Endothelial cell of umbilical vein (primary cell): ENCODE measurements at regions not wholly inside any gene's neighbourhood (a gene's known extent, or its start where the extent isn't known, plus 50 kb on each side); places are given as distances from the start of the nearest gene placed in this dataset.

Experiments
- BruUV-seq: library from RNA; stranded (reverse); fragments of 400-500 nt; replicated peaks from 2 replicates; lab custom pipeline; 2021; lab: Mats Ljungman, UMichigan
- CTCF ChIA-PET: fragments of 300-600, 350-600 bp; sonication (Branson Sonifier 250); formaldehyde crosslinking; loops from one replicate; lab custom pipeline; 2021; ENCODE audit warnings: antibody characterized with exemption, inconsistent platforms; lab: Charles Lee
- POLR2A ChIA-PET: fragments of 300-600, 350-600 bp; sonication (Branson Sonifier 250); formaldehyde crosslinking; loops from one replicate; lab custom pipeline; 2021; ENCODE audit warnings: antibody characterized with exemption, inconsistent platforms; lab: Charles Lee
- DNase-seq: peaks from one replicate; pipeline ENCODE4 v3.0.0-alpha.2; 2011; ENCODE audit warnings: low read depth, low spot score
- FAIRE-seq: peaks from 2 replicates; lab custom pipeline; 2011; peaks lifted over from hg19 to GRCh38; lab: Jason Lieb, UNC
- H2AFZ ChIP-seq: 2 replicates; pipeline ENCODE4 v1.6.0; 2012; ENCODE audit warnings: low read depth, low read length, control low read depth, inconsistent platforms
- H3K27ac ChIP-seq: 2 replicates; pipeline ENCODE4 v1.5.1; 2011; ENCODE audit warnings: low read depth, mild to moderate bottlenecking, control low read depth, low read length, moderate library complexity; ENCODE audit not compliant: insufficient read depth
- H3K27me3 ChIP-seq, 2 experiments: 2 replicates each; pipeline versions ENCODE4 v1.6.0 to v1.6.1; 2011; ENCODE audit warnings: low read length in 2 of 2, mixed read lengths in 1 of 2; ENCODE audit not compliant: control insufficient read depth in 2 of 2, insufficient read depth in 2 of 2
- H3K36me3 ChIP-seq, 2 experiments: 2 replicates in 1 of 2; 3 replicates in 1 of 2; pipeline ENCODE4 v1.5.1; 2011; ENCODE audit warnings: low read length in 2 of 2, mild to moderate bottlenecking in 1 of 2, moderate library complexity in 1 of 2; ENCODE audit not compliant: control insufficient read depth in 2 of 2, insufficient read depth in 2 of 2; ENCODE audit errors: extremely low read depth in 1 of 2
- H3K4me1 ChIP-seq: 3 replicates; pipeline ENCODE4 v1.5.1; 2011; ENCODE audit warnings: mild to moderate bottlenecking, low read length; ENCODE audit not compliant: control insufficient read depth, insufficient read depth; ENCODE audit errors: extremely low read depth
- H3K4me2 ChIP-seq: 2 replicates; pipeline ENCODE4 v1.6.1; 2011; ENCODE audit warnings: low read length, control low read depth, mixed read lengths; ENCODE audit not compliant: insufficient read depth
- H3K4me3 ChIP-seq, 3 experiments: fragments of 200-600 bp in 1 of 3; sonication (generic), shearing (Covaris generic) in 1 of 3; replicated peaks in 1 of 3; 2 replicates each; pipeline ENCODE4 v1.5.1; 2011 to 2016; ENCODE audit warnings: control low read depth in 3 of 3, low read length in 3 of 3, mild to moderate bottlenecking in 2 of 3, inconsistent platforms in 1 of 3, low read depth in 1 of 3, moderate library complexity in 1 of 3; ENCODE audit not compliant: insufficient read depth in 1 of 3
- H3K79me2 ChIP-seq: 2 replicates; pipeline ENCODE4 v1.6.0; 2012; ENCODE audit warnings: low read length, inconsistent platforms; ENCODE audit not compliant: control insufficient read depth, insufficient read depth
- H3K9ac ChIP-seq: replicated peaks from 2 replicates; pipeline ENCODE3; 2011; ENCODE audit warnings: low read length, control low read depth; ENCODE audit not compliant: insufficient read depth; ENCODE audit errors: extremely low read depth
- H3K9me1 ChIP-seq: replicated peaks from 3 replicates; pipeline ENCODE4 v1.6.0; 2011; ENCODE audit warnings: mild to moderate bottlenecking, low read length; ENCODE audit not compliant: control insufficient read depth, insufficient read depth; ENCODE audit errors: extremely low read depth
- H3K9me3 ChIP-seq: replicated peaks from 2 replicates; pipeline ENCODE4 v1.5.1; 2012; ENCODE audit warnings: low read length, inconsistent platforms; ENCODE audit not compliant: control insufficient read depth, insufficient read depth
- H4K20me1 ChIP-seq: replicated peaks from 2 replicates; pipeline ENCODE3; 2011; ENCODE audit warnings: mild to moderate bottlenecking, low read length; ENCODE audit not compliant: control insufficient read depth, insufficient read depth; ENCODE audit errors: extremely low read depth
- CTCF ChIP-seq, 2 donors: IDR thresholded peaks; 1 replicate in 1 of 2; 2 replicates in 1 of 2; pipeline ENCODE4 v1.5.1; 2011; ENCODE audit warnings: low read length in 2 of 2, mild to moderate bottlenecking in 2 of 2, moderate library complexity in 2 of 2, control low read depth in 1 of 2, inconsistent platforms in 1 of 2, low read depth in 1 of 2; ENCODE audit not compliant: insufficient read depth in 1 of 2; ENCODE audit errors: extremely low read depth in 1 of 2
- EZH2 ChIP-seq: IDR thresholded peaks from 2 replicates; pipeline ENCODE4 v1.6.1; 2012; ENCODE audit warnings: borderline replicate concordance, low read depth, mild to moderate bottlenecking, moderate library complexity, low read length, inconsistent platforms; ENCODE audit not compliant: severe bottlenecking
- FOS ChIP-seq: IDR thresholded peaks from 2 replicates; pipeline ENCODE4 v1.6.1; 2011; ENCODE audit warnings: mild to moderate bottlenecking, low read length, moderate library complexity, borderline replicate concordance; ENCODE audit not compliant: insufficient read depth
- GATA2 ChIP-seq: IDR thresholded peaks from 2 replicates; pipeline ENCODE4 v1.7.0; 2011; ENCODE audit warnings: low read depth, mild to moderate bottlenecking, moderate library complexity, mixed read lengths, low read length; ENCODE audit not compliant: insufficient read length, insufficient read depth
- JUN ChIP-seq: IDR thresholded peaks from 2 replicates; pipeline ENCODE4 v1.6.1; 2011; ENCODE audit warnings: borderline replicate concordance, low read depth; ENCODE audit not compliant: insufficient read length, insufficient read depth
- MAX ChIP-seq: IDR thresholded peaks from 2 replicates; pipeline ENCODE4 v1.6.1; 2011; ENCODE audit not compliant: insufficient read depth, insufficient read length
- MYC ChIP-seq: IDR thresholded peaks from one replicate; pipeline ENCODE4 v1.6.1; 2011; ENCODE audit warnings: mild to moderate bottlenecking, low read depth, low read length
- POLR2A ChIP-seq: IDR thresholded peaks from 2 replicates; pipeline ENCODE4 v1.6.1; 2012; ENCODE audit warnings: low read depth, mild to moderate bottlenecking, control low read depth, low read length
- POLR2AphosphoS5 ChIP-seq: IDR thresholded peaks from 2 replicates; pipeline ENCODE4 v1.6.1; 2012; ENCODE audit warnings: low read depth, mild to moderate bottlenecking, control low read depth, low read length, moderate library complexity; ENCODE audit not compliant: insufficient read depth
- dilution Hi-C: fragments of 300-500 bp; cut with MboI; formaldehyde crosslinking; loops from one replicate; pipeline ENCODE4 v1.15.0; 2019; ENCODE audit warnings: low sequenced_read_pairs; ENCODE audit not compliant: extremely low pct_ligation_motif_present
- intact Hi-C: fragments of 100-400 bp; cut with micrococcal nuclease; formaldehyde crosslinking; loops from one replicate; pipeline ENCODE4 v1.10.0; 2022

- no peaks in the 10 kb centered on the region for H3K27me3 ChIP-seq
- H3K4me2 ChIP-seq, result no peak overlapping the region
- H2AFZ ChIP-seq, result no peak overlapping the region
- no peak overlapping the region for H3K27ac ChIP-seq
- no peaks in the 10 kb centered on the region for H3K4me1 ChIP-seq
- BruUV-seq, result no TSS peak
- ChIA-PET POLR2A (no interaction called here), CTCF (no interaction called here)
- DNase-seq (no peak), FAIRE-seq (no peak)
- H3K9ac ChIP-seq, result no peak overlapping the region
- H3K4me3 ChIP-seq, result no peak overlapping the region
- H3K9me1 ChIP-seq, result no peaks in the 10 kb centered on the region
- dilution Hi-C loops, result no loop called here
- no peaks in the 10 kb centered on the region for H3K9me3 ChIP-seq
- no peak for TF ChIP-seq EZH2
- H4K20me1 ChIP-seq, result no peaks in the 10 kb centered on the region
- H3K36me3 ChIP-seq, result no peaks in the 10 kb centered on the region
- H3K79me2 ChIP-seq, result no peaks in the 10 kb centered on the region
- intact Hi-C loops, result no loop called here
Measured at GRCh38 chr18:78268226-78268988, 711.2 kb upstream of the SALL3 start.

GRCh38 chr18:78271790-78272189, 707.8 kb upstream of the SALL3 start:
- DNase-seq (no peak), FAIRE-seq (no peak)
- ChIA-PET CTCF (no interaction called here), POLR2A (no interaction called here)
- Histone ChIP-seq H3K4me2 (no peak overlapping the region), H3K9me1 (no peaks in the 10 kb centered on the region), H3K9me3 (peaks cover 1% of the 10 kb centered on the region), H3K27me3 (no peaks in the 10 kb centered on the region), H3K4me1 (no peaks in the 10 kb centered on the region), H3K36me3 (no peaks in the 10 kb centered on the region), H3K4me3 (no peak overlapping the region), H3K27ac (no peak overlapping the region), H3K79me2 (no peaks in the 10 kb centered on the region), H3K9ac (no peak overlapping the region), H4K20me1 (no peaks in the 10 kb centered on the region), H2AFZ (no peak overlapping the region)
- intact Hi-C loops, result no loop called here
- no TSS peak for BruUV-seq
- dilution Hi-C loops, result no loop called here
- TF ChIP-seq POLR2A (no peak), EZH2 (no peak), POLR2AphosphoS5 (no peak), FOS (no peak), MAX (no peak), MYC (no peak), CTCF (IDR thresholded peaks at IDR 0.05; ENCODE audit: extremely low read depth in 1 of 2, insufficient read depth in 1 of 2, low read depth in 1 of 2, low read length in 2 of 2) (no peak), JUN (no peak), GATA2 (no peak)
